Prostate gland (tissue), 2 donors: ENCODE measurements at regions not wholly inside any gene's neighbourhood (a gene's known extent, or its start where the extent isn't known, plus 50 kb on each side); places are given as distances from the start of the nearest gene placed in this dataset.

Source experiments
- DNase-seq: peaks from one replicate; pipeline ENCODE4 v3.0.0-alpha.2; 2019; ENCODE audit warnings: low spot score
- H3K27ac ChIP-seq, 2 donors: fragments of 200-600 bp; sonication (generic); 2 replicates each; pipeline ENCODE4 v1.5.1; 2017 to 2019
- H3K27me3 ChIP-seq: fragments of 200-600 bp; sonication (generic); replicated peaks from 2 replicates; pipeline ENCODE4 v1.5.1; 2019; ENCODE audit not compliant: insufficient read depth
- H3K36me3 ChIP-seq, 2 donors: fragments of 200-600 bp; sonication (generic); 1 replicate in 1 of 2; 2 replicates in 1 of 2; pipeline versions ENCODE4 v1.5.1 to v1.8.1; 2017 to 2019
- H3K4me1 ChIP-seq: fragments of 200-600 bp; sonication (generic); replicated peaks from 2 replicates; pipeline ENCODE4 v1.5.1; 2019
- H3K4me3 ChIP-seq, 2 donors: fragments of 200-600 bp; sonication (generic); 2 replicates each; pipeline ENCODE4 v1.5.1; 2017 to 2019
- H3K9me3 ChIP-seq: fragments of 200-600 bp; sonication (generic); 2 replicates; pipeline ENCODE4 v1.5.1; 2017
- CTCF ChIP-seq, 4 experiments: fragments of 200-600 bp in 2 of 4; fragments of 450-650 bp in 2 of 4; sonication (generic) in 2 of 4; IDR thresholded peaks; 1 replicate in 3 of 4; 2 replicates in 1 of 4; pipeline ENCODE4 v1.5.1; 2016 to 2019; ENCODE audit warnings: antibody characterized with exemption in 4 of 4, mild to moderate bottlenecking in 2 of 4, moderate library complexity in 2 of 4
- POLR2A ChIP-seq: fragments of 450-650 bp; IDR thresholded peaks from one replicate; pipeline ENCODE4 v1.6.1; 2016; ENCODE audit warnings: antibody characterized with exemption, mild to moderate bottlenecking
- POLR2AphosphoS5 ChIP-seq: sonication (generic); formaldehyde crosslinking; IDR thresholded peaks from one replicate; pipeline ENCODE4 v1.6.1; 2017; ENCODE audit warnings: antibody characterized with exemption
- whole genome bisulfite sequencing: methylation state at CpG from one replicate; pipeline ENCODE4 v1.1.5; 2018; 5-methylcytosine and 5-hydroxymethylcytosine counted together
- intact Hi-C: fragments of 100-400 bp; cut with DNase I; formaldehyde crosslinking; loops from one replicate; pipeline ENCODE4 v1.14.2; 2022

DNA sequence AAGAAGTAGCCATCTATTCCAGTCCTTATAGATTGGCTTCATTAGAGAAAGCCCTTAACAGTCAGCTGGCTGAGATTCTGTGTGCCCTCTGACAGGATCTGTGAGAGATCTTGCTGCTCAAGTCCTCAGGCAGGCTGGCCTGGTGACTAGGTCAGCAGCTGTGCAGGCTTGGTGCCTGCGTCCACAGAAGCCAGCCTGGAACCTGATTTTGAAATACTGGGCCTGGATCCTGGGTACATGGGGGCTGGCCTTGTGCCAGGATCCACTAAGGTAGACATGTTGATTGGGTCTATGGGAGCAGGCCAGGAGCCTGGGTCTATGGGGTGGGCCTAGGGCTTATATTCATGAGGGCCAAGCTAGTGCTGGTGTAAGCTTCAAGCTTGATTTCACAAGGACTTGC lies 381.8 kb upstream of the MARCKS start:
- Histone ChIP-seq H3K4me3 (no peak overlapping the region), H3K27ac (no peak overlapping the region), H3K4me1 (no peaks in the 10 kb centered on the region), H3K36me3 (no peaks in the 10 kb centered on the region), H3K9me3 (no peaks in the 10 kb centered on the region), H3K27me3 (no peaks in the 10 kb centered on the region)
- 100% methylated on average over 1 of the region's 1 CpG for WGBS
- no peak for DNase-seq
- intact Hi-C loops, result no loop called here
- TF ChIP-seq POLR2A (no peak), CTCF (IDR thresholded peaks at IDR 0.05) (no peak), POLR2AphosphoS5 (no peak)

DNA sequence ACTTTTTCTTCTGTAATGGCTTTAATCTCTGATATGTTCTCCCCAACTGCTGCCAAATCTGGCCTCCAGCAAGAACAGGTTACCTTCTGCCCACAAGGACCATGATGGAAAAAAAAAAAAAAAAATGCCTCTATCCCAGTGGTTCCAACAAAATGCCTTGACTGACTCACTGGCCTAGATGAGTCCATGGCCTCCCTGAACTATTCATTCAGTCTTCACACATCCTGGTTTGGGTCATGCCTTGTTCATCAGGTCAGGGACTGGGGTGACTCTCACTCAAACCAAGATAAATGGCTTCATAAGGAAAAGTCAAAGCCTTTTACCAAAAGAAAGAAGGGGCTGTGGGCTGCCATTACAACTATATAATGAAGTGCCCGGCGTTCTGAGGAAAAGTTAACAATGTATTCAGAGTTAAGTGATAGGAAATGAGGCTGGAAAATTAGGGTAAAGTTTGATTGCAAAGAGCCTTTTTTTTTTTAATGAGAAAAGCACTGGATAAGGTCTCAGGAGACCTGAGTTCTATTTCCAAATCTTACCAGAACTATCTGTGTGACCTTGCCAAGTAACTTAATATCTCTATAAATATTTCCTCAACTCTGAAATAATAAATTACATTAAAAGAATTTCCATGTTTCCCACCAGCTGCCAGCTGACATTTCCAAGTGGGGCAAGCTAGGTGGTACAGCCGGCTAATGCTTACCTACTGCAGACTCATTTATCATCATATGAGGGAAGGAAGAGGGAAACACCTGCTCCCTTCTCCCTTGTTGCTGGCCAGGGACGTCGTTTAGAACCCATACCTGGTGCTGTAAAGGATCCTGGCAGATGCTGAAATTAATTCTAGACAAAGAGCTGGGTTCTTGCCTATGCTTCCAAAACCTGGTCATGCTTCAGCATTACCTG lies 380.0 kb upstream of the MARCKS start:
- Histone ChIP-seq H3K4me3 (no peak overlapping the region), H3K36me3 (no peaks in the 10 kb centered on the region), H3K27ac (no peak overlapping the region), H3K27me3 (no peaks in the 10 kb centered on the region), H3K4me1 (no peaks in the 10 kb centered on the region), H3K9me3 (no peaks in the 10 kb centered on the region)
- TF ChIP-seq POLR2A, result no peak
- 76% methylated on average over 5 of the region's 5 CpGs for WGBS
- intact Hi-C loops, result no loop called here
- no peak for DNase-seq

DNA sequence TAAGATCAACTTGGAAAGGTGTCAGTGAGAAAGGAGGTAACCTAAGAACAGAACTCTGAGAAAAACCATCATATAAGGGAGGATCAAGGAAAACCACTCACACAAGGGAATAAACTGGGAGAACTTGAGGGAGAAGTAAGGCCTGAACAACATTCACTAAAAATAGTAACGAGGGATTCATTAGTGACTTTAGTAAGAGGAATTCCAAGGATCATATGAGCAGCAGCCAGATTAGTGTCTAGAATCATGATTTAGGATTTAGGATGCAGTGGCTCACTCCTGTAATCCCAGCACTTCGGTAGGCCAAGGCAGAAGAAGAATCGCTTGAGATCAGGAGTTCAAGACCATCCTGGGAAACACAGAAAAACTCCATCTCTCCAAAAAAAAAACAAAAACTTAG lies 376.5 kb upstream of the MARCKS start:
- intact Hi-C loops, result no loop called here
- no peaks in the 10 kb centered on the region for H3K36me3 ChIP-seq
- H3K27ac ChIP-seq, result no peak overlapping the region
- 94% methylated on average over 3 of the region's 3 CpGs for WGBS
- no peaks in the 10 kb centered on the region for H3K4me1 ChIP-seq
- no peaks in the 10 kb centered on the region for H3K9me3 ChIP-seq
- no peak for DNase-seq
- TF ChIP-seq POLR2A (no peak), POLR2AphosphoS5 (no peak), CTCF (IDR thresholded peaks at IDR 0.05) (no peak)
- no peaks in the 10 kb centered on the region for H3K27me3 ChIP-seq
- no peak overlapping the region for H3K4me3 ChIP-seq

- H3K27ac ChIP-seq, result no peak overlapping the region
- H3K9me3 ChIP-seq, result no peaks in the 10 kb centered on the region
- DNase-seq, result no peak
- H3K4me3 ChIP-seq, result no peak overlapping the region
- H3K36me3 ChIP-seq, result no peaks in the 10 kb centered on the region
- no peaks in the 10 kb centered on the region for H3K4me1 ChIP-seq
- intact Hi-C loops, result no loop called here
- H3K27me3 ChIP-seq, result no peaks in the 10 kb centered on the region
- 92% methylated on average over 4 of the region's 4 CpGs for WGBS
- TF ChIP-seq POLR2AphosphoS5 (no peak), POLR2A (no peak), CTCF (IDR thresholded peaks at IDR 0.05) (no peak)
Measured at GRCh38 chr6:113481458-113481857, 375.7 kb upstream of the MARCKS start.

DNA sequence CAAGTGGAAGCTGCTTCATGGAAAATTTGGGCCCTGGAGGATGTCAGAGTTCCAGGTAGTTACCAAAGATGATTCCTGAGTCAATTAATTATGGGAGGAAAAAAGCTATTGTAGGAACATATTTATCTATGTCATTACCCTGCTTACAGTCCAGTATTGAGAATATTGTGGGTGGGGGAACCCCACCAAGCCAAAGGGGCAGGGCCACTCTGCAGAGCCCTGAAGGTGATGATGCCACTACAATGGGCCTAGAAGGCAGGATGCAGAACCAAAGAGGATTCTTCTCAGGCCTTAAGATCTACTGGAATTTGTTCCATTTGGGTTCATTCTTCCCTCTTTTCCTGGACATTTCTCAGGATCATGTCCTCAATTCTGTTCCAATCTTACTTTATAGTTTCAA lies 375.2 kb upstream of the MARCKS start:
- no peak overlapping the region for H3K27ac ChIP-seq
- DNase-seq, result no peak
- intact Hi-C loops, result no loop called here
- H3K4me3 ChIP-seq, result no peak overlapping the region
- no peak for TF ChIP-seq POLR2A
- no peak for TF ChIP-seq CTCF (IDR thresholded peaks at IDR 0.05)
- no peak for TF ChIP-seq POLR2AphosphoS5
- H3K9me3 ChIP-seq, result no peaks in the 10 kb centered on the region
- H3K27me3 ChIP-seq, result no peaks in the 10 kb centered on the region
- H3K36me3 ChIP-seq, result no peaks in the 10 kb centered on the region
- H3K4me1 ChIP-seq, result no peaks in the 10 kb centered on the region
